Smooth muscle cell (in vitro differentiated cells): ENCODE measurements at regions not wholly inside any gene's neighbourhood (a gene's known extent, or its start where the extent isn't known, plus 50 kb on each side); places are given as distances from the start of the nearest gene placed in this dataset.

Experiments
- DNase-seq: peaks from one replicate; lab custom pipeline; 2025; ENCODE audit not compliant: unreplicated experiment; lab: John Stamatoyannopoulos, UW
- H2AFZ ChIP-seq: fragments of 200-600 bp; sonication (generic); 2 replicates; pipeline ENCODE4 v1.6.0; 2016; ENCODE audit warnings: antibody characterized with exemption, low read depth, mild to moderate bottlenecking
- H3F3A ChIP-seq: fragments of 200-600 bp; sonication (generic); 2 replicates; pipeline ENCODE4 v1.6.0; 2017; ENCODE audit warnings: antibody characterized with exemption, low read depth
- H3K27ac ChIP-seq: fragments of 200-600 bp; sonication (generic); 2 replicates; pipeline ENCODE4 v1.5.1; 2016; ENCODE audit warnings: low read depth, mild to moderate bottlenecking
- H3K27me3 ChIP-seq: fragments of 200-600 bp; sonication (generic); 2 replicates; pipeline ENCODE4 v1.6.1; 2016; ENCODE audit warnings: low read depth, mild to moderate bottlenecking
- H3K36me3 ChIP-seq: fragments of 200-600 bp; sonication (generic); 2 replicates; pipeline ENCODE4 v1.5.1; 2016; ENCODE audit warnings: low read depth
- H3K4me1 ChIP-seq: fragments of 200-600 bp; sonication (generic); 2 replicates; pipeline ENCODE4 v1.5.1; 2016; ENCODE audit warnings: low read depth
- H3K4me2 ChIP-seq: fragments of 200-600 bp; sonication (generic); 2 replicates; pipeline ENCODE4 v1.6.0; 2016; ENCODE audit warnings: mild to moderate bottlenecking
- H3K4me3 ChIP-seq: fragments of 200-600 bp; sonication (generic); 2 replicates; pipeline ENCODE4 v1.5.1; 2016; ENCODE audit warnings: mild to moderate bottlenecking
- H3K79me2 ChIP-seq: fragments of 200-600 bp; sonication (generic); 2 replicates; pipeline ENCODE4 v1.6.0; 2016; ENCODE audit warnings: low read depth, mild to moderate bottlenecking
- H3K9ac ChIP-seq: fragments of 200-600 bp; sonication (generic); 2 replicates; pipeline ENCODE4 v1.6.0; 2016; ENCODE audit warnings: low read depth
- H3K9me3 ChIP-seq: fragments of 200-600 bp; sonication (generic); replicated peaks from 2 replicates; pipeline ENCODE4 v1.5.1; 2016; ENCODE audit warnings: low read depth
- H4K20me1 ChIP-seq: fragments of 200-600 bp; sonication (generic); 2 replicates; pipeline ENCODE4 v1.6.0; 2016; ENCODE audit warnings: low read depth
- CTCF ChIP-seq: fragments of 200-600 bp; sonication (generic); IDR thresholded peaks from 2 replicates; pipeline ENCODE4 v1.5.1; 2017; ENCODE audit warnings: borderline replicate concordance, mild to moderate bottlenecking, antibody characterized with exemption; ENCODE audit not compliant: insufficient read depth, poor library complexity, severe bottlenecking
- WGBS: methylation state at CpG from one replicate; pipeline ENCODE4 v1.1.7; 2016; ENCODE audit warnings: low lambda C conversion rate; 5-methylcytosine and 5-hydroxymethylcytosine counted together

GRCh38 chr22:47565607-47566006 lies 803.2 kb downstream of the TBC1D22A start:
- Histone ChIP-seq H3K36me3 (no peaks in the 10 kb centered on the region), H3K4me2 (no peak overlapping the region), H3F3A (no peaks in the 10 kb centered on the region), H3K4me1 (no peaks in the 10 kb centered on the region), H3K9me3 (peaks cover 7% of the 10 kb centered on the region), H4K20me1 (no peaks in the 10 kb centered on the region), H2AFZ (no peak overlapping the region), H3K27ac (no peak overlapping the region), H3K27me3 (no peaks in the 10 kb centered on the region), H3K9ac (no peak overlapping the region), H3K4me3 (no peak overlapping the region), H3K79me2 (no peaks in the 10 kb centered on the region)
- WGBS, result 85% methylated on average over 4 of the region's 4 CpGs
- TF ChIP-seq CTCF, result no peak
- no peak for DNase-seq

GRCh38 chr22:47564651-47565434 lies 802.4 kb downstream of the TBC1D22A start:
- Histone ChIP-seq H3K9me3 (peaks cover 7% of the 10 kb centered on the region), H3K27ac (no peak overlapping the region), H3K4me2 (no peak overlapping the region), H3K27me3 (no peaks in the 10 kb centered on the region), H3F3A (no peaks in the 10 kb centered on the region), H3K4me3 (no peak overlapping the region), H3K9ac (no peak overlapping the region), H2AFZ (no peak overlapping the region), H3K36me3 (no peaks in the 10 kb centered on the region), H4K20me1 (no peaks in the 10 kb centered on the region), H3K4me1 (no peaks in the 10 kb centered on the region), H3K79me2 (no peaks in the 10 kb centered on the region)
- DNase-seq, result no peak
- no peak for TF ChIP-seq CTCF
- 82% methylated on average over 17 of the region's 17 CpGs for WGBS

GRCh38 chr22:47564158-47564450 lies 801.7 kb downstream of the TBC1D22A start:
- H3K36me3 ChIP-seq, result no peaks in the 10 kb centered on the region
- H3K9me3 ChIP-seq, result peaks cover 7% of the 10 kb centered on the region
- H2AFZ ChIP-seq, result no peak overlapping the region
- H3K27ac ChIP-seq, result no peak overlapping the region
- no peak for TF ChIP-seq CTCF
- no peaks in the 10 kb centered on the region for H3K27me3 ChIP-seq
- WGBS, result 92% methylated on average over 12 of the region's 12 CpGs
- no peak overlapping the region for H3K9ac ChIP-seq
- H3K4me2 ChIP-seq, result no peak overlapping the region
- no peak overlapping the region for H3K4me3 ChIP-seq
- DNase-seq, result no peak
- H3K4me1 ChIP-seq, result no peaks in the 10 kb centered on the region
- H3K79me2 ChIP-seq, result no peaks in the 10 kb centered on the region
- H4K20me1 ChIP-seq, result no peaks in the 10 kb centered on the region
- no peaks in the 10 kb centered on the region for H3F3A ChIP-seq

- Histone ChIP-seq H3K79me2 (no peaks in the 10 kb centered on the region), H3K27ac (no peak overlapping the region), H4K20me1 (no peaks in the 10 kb centered on the region), H3K4me3 (no peak overlapping the region), H2AFZ (no peak overlapping the region), H3K4me1 (no peaks in the 10 kb centered on the region), H3K4me2 (no peak overlapping the region), H3F3A (no peaks in the 10 kb centered on the region), H3K27me3 (no peaks in the 10 kb centered on the region), H3K36me3 (no peaks in the 10 kb centered on the region), H3K9ac (no peak overlapping the region), H3K9me3 (peaks cover 7% of the 10 kb centered on the region)
- TF ChIP-seq CTCF, result no peak
- WGBS, result 87% methylated on average over 21 of the region's 21 CpGs
- no peak for DNase-seq
Observed at GRCh38 chr22:47563406-47564157, 801.1 kb downstream of the TBC1D22A start.
